ENCODE measurements at regions not wholly inside any gene's neighbourhood (a gene's known extent, or its start where the extent isn't known, plus 50 kb on each side); places are given as distances from the start of the nearest gene placed in this dataset.

GRCh38 chr13:37360556-37360955 lies 238.0 kb downstream of the POSTN start:
- no peak overlapping the region for H3K4me3 Mint-ChIP-seq
- no peak overlapping the region for H3K27ac Mint-ChIP-seq

GRCh38 chr13:37357548-37357947 lies 241.0 kb downstream of the POSTN start:
- H3K36me3 Mint-ChIP-seq (ENCODE audit: low read depth): no peaks in the 10 kb centered on the region
- no peak overlapping the region for H3K4me3 Mint-ChIP-seq
- H3K9me3 Mint-ChIP-seq: no peaks in the 10 kb centered on the region
- H3K4me1 Mint-ChIP-seq: no peaks in the 10 kb centered on the region
- no peak overlapping the region for H3K27ac Mint-ChIP-seq
- no peaks in the 10 kb centered on the region for H3K27me3 Mint-ChIP-seq (ENCODE audit: low read depth)
- TF ChIP-seq CTCF (IDR thresholded peaks at IDR 0.05; ENCODE audit: unreplicated experiment in 3 of 3): no peak

More at GRCh38 chr13:37360556-37360955, 238.0 kb downstream of the POSTN start:
- H3K27me3 Mint-ChIP-seq (ENCODE audit: low read depth): no peaks in the 10 kb centered on the region
- no peak for TF ChIP-seq CTCF (IDR thresholded peaks at IDR 0.05; ENCODE audit: unreplicated experiment in 3 of 3)
- no peaks in the 10 kb centered on the region for H3K4me1 Mint-ChIP-seq
- H3K36me3 Mint-ChIP-seq (ENCODE audit: low read depth): no peaks in the 10 kb centered on the region
- no peaks in the 10 kb centered on the region for H3K9me3 Mint-ChIP-seq

- H3K27ac Mint-ChIP-seq: no peak overlapping the region
- peaks cover 4% of the 10 kb centered on the region for H3K9me3 Mint-ChIP-seq
- no peaks in the 10 kb centered on the region for H3K27me3 Mint-ChIP-seq (ENCODE audit: low read depth)
- no peaks in the 10 kb centered on the region for H3K36me3 Mint-ChIP-seq (ENCODE audit: low read depth)
- no peaks in the 10 kb centered on the region for H3K4me1 Mint-ChIP-seq
- H3K4me3 Mint-ChIP-seq: no peak overlapping the region
- no peak for TF ChIP-seq CTCF (IDR thresholded peaks at IDR 0.05; ENCODE audit: unreplicated experiment in 3 of 3)
Observed at GRCh38 chr13:37353911-37354310, 244.7 kb downstream of the POSTN start.

- no peaks in the 10 kb centered on the region for H3K27me3 Mint-ChIP-seq (ENCODE audit: low read depth)
Observed at GRCh38 chr13:37351211-37351610, 245.7 kb upstream of the CSNK1A1L start.

GRCh38 chr13:37349916-37350315 lies 244.5 kb upstream of the CSNK1A1L start:
- H3K4me1 Mint-ChIP-seq: peaks cover 16% of the 10 kb centered on the region
- H3K4me3 Mint-ChIP-seq: no peak overlapping the region
- no peaks in the 10 kb centered on the region for H3K36me3 Mint-ChIP-seq (ENCODE audit: low read depth)
- peak overlapping the region in 1 of 3 experiments; percentile 17 for H3K27ac Mint-ChIP-seq
- no peaks in the 10 kb centered on the region for H3K27me3 Mint-ChIP-seq (ENCODE audit: low read depth)
- H3K9me3 Mint-ChIP-seq: peaks cover 9% of the 10 kb centered on the region
- no peak for TF ChIP-seq CTCF (IDR thresholded peaks at IDR 0.05; ENCODE audit: unreplicated experiment in 3 of 3)

More at GRCh38 chr13:37351211-37351610, 245.7 kb upstream of the CSNK1A1L start:
- no peaks in the 10 kb centered on the region for H3K36me3 Mint-ChIP-seq (ENCODE audit: low read depth)
- peaks cover 9% of the 10 kb centered on the region for H3K9me3 Mint-ChIP-seq
- TF ChIP-seq CTCF (IDR thresholded peaks at IDR 0.05; ENCODE audit: unreplicated experiment in 3 of 3): no peak
- H3K4me1 Mint-ChIP-seq: peaks cover 6% of the 10 kb centered on the region
- H3K27ac Mint-ChIP-seq: peak overlapping the region in 1 of 3 experiments; percentile 40
- no peak overlapping the region for H3K4me3 Mint-ChIP-seq

GRCh38 chr13:37348916-37349643 lies 243.6 kb upstream of the CSNK1A1L start:
- Mint-ChIP-seq H3K27me3 (ENCODE audit: low read depth) (no peaks in the 10 kb centered on the region), H3K9me3 (peaks cover 9% of the 10 kb centered on the region), H3K4me1 (peaks cover 21% of the 10 kb centered on the region), H3K27ac (peak overlapping the region; percentile 13 to 51 (median 40)), H3K36me3 (ENCODE audit: low read depth) (no peaks in the 10 kb centered on the region), H3K4me3 (no peak overlapping the region)
- no peak for TF ChIP-seq CTCF (IDR thresholded peaks at IDR 0.05; ENCODE audit: unreplicated experiment in 3 of 3)
